K562 (cell line): ENCODE measurements at regions not wholly inside any gene's neighbourhood (a gene's known extent, or its start where the extent isn't known, plus 50 kb on each side); places are given as distances from the start of the nearest gene placed in this dataset.

Experiments
- ATAC-seq: fragments of 200-7000 bp; cut with Tn5 transposase; 3 replicates; pipeline ENCODE4 v1.9.1; 2020; ENCODE audit warnings: moderate library complexity
- BruUV-seq: library from RNA; stranded (reverse); fragments of 400-500 nt; replicated peaks from 2 replicates; lab custom pipeline; 2021; lab: Mats Ljungman, UMichigan
- CTCF ChIA-PET: fragments of 300-600 bp; formaldehyde crosslinking; extraction: SDS; loops from one replicate; lab custom pipeline; 2021; ENCODE audit warnings: low intra/inter-chr PET ratio; lab: Yijun Ruan, JAX
- POLR2A ChIA-PET: fragments of 300-600, 350-650 bp; sonication (Branson Sonifier 250); formaldehyde crosslinking; extraction: SDS; loops from one replicate; lab custom pipeline; 2021; ENCODE audit warnings: antibody characterized with exemption, inconsistent platforms; lab: Yijun Ruan, JAX
- DNase-seq, 4 experiments: peaks; one replicate each; pipeline versions ENCODE4 v3.0.0 to v3.0.0-alpha.2; 2011 to 2018; ENCODE audit warnings: low spot score in 3 of 4, mixed read lengths in 3 of 4; ENCODE audit errors: extremely low read depth in 1 of 4
- FAIRE-seq: peaks from 2 replicates; lab custom pipeline; 2011; peaks lifted over from hg19 to GRCh38; lab: Jason Lieb, UNC
- H2AFZ ChIP-seq: 2 replicates; pipeline ENCODE4 v1.6.0; 2011; ENCODE audit warnings: low read depth, low read length, control low read depth, inconsistent platforms
- H3K27ac ChIP-seq: fragments of 200-600 bp; 3 replicates; pipeline ENCODE4 v1.8.0; 2011; ENCODE audit warnings: low read depth, mild to moderate bottlenecking, control low read depth, inconsistent platforms, low read length, moderate library complexity, mixed read lengths; ENCODE audit errors: extremely low read depth
- H3K27me3 ChIP-seq, 2 experiments: fragments of 300-600 bp in 1 of 2; 2 replicates in 1 of 2; 3 replicates in 1 of 2; pipeline versions ENCODE4 v1.6.0 to v1.8.0; 2011; ENCODE audit warnings: inconsistent platforms in 2 of 2, low read length in 2 of 2, mild to moderate bottlenecking in 1 of 2, mixed read lengths in 1 of 2, moderate library complexity in 1 of 2; ENCODE audit not compliant: control insufficient read depth in 2 of 2, insufficient read depth in 2 of 2
- H3K36me3 ChIP-seq: fragments of 300-600 bp; 3 replicates; pipeline ENCODE4 v1.8.0; 2011; ENCODE audit warnings: mild to moderate bottlenecking, low read length, inconsistent platforms; ENCODE audit not compliant: control insufficient read depth, insufficient read depth
- H3K4me1 ChIP-seq, 2 experiments: fragments of 200-600 bp in 1 of 2; replicated peaks in 1 of 2; 2 replicates in 1 of 2; 3 replicates in 1 of 2; pipeline versions ENCODE4 v1.5.1 to v1.8.0; 2011; ENCODE audit warnings: inconsistent platforms in 2 of 2, low read length in 2 of 2, mild to moderate bottlenecking in 1 of 2, mixed read lengths in 1 of 2, moderate library complexity in 1 of 2; ENCODE audit not compliant: control insufficient read depth in 2 of 2, insufficient read depth in 2 of 2
- H3K4me2 ChIP-seq: 2 replicates; pipeline ENCODE4 v1.6.1; 2011; ENCODE audit warnings: low read length, control low read depth, inconsistent platforms, mixed read lengths; ENCODE audit not compliant: insufficient read depth
- H3K4me3 ChIP-seq: fragments of 200-600 bp; sonication (generic), shearing (Covaris generic); 2 replicates; pipeline ENCODE4 v1.5.1; 2016; ENCODE audit warnings: control low read depth, inconsistent platforms
- H3K79me2 ChIP-seq: fragments of 200-600 bp; 3 replicates; pipeline ENCODE4 v1.8.0; 2011; ENCODE audit warnings: low read length, inconsistent platforms; ENCODE audit not compliant: control insufficient read depth, insufficient read depth
- H3K9ac ChIP-seq, 2 experiments: 2 replicates each; pipeline versions ENCODE4 v1.6.0 to v1.6.1; 2011; ENCODE audit warnings: low read depth in 2 of 2, low read length in 2 of 2, control low read depth in 1 of 2, inconsistent platforms in 1 of 2, mild to moderate bottlenecking in 1 of 2, mixed read lengths in 1 of 2; ENCODE audit not compliant: insufficient read depth in 1 of 2
- H3K9me1 ChIP-seq: one replicate; pipeline ENCODE4 v1.6.0; 2011; ENCODE audit warnings: inconsistent platforms, mild to moderate bottlenecking, low read length, moderate library complexity; ENCODE audit not compliant: control insufficient read depth, insufficient read depth
- H3K9me3 ChIP-seq: replicated peaks from 2 replicates; pipeline ENCODE4 v1.5.1; 2011; ENCODE audit warnings: low read depth, low read length, inconsistent platforms; ENCODE audit not compliant: control insufficient read depth, insufficient read depth
- H4K20me1 ChIP-seq: replicated peaks from 2 replicates; pipeline ENCODE4 v1.6.1; 2011; ENCODE audit warnings: low read length, inconsistent platforms, mixed read lengths; ENCODE audit not compliant: control insufficient read depth, insufficient read depth
- BMI1 ChIP-seq: fragments of 150-350 bp; IDR thresholded peaks from 2 replicates; pipeline ENCODE4 v1.6.1; 2014; ENCODE audit warnings: low read length
- CBFA2T3 ChIP-seq: fragments of 450-650 bp; IDR thresholded peaks from 2 replicates; pipeline ENCODE4 v1.6.1; 2017
- CC2D1A ChIP-seq: fragments of 450-650 bp; IDR thresholded peaks from 2 replicates; pipeline ENCODE4 v1.6.1; 2017; ENCODE audit warnings: mild to moderate bottlenecking
- DEAF1 ChIP-seq: fragments of 450-650 bp; formaldehyde crosslinking; IDR thresholded peaks from 2 replicates; pipeline ENCODE4 v1.4.0; 2020; ENCODE audit warnings: mild to moderate bottlenecking, moderate library complexity
- ELF1 ChIP-seq: fragments of 200-800 bp; sonication (Bioruptor generic); IDR thresholded peaks from 2 replicates; pipeline ENCODE4 v1.6.1; 2016; ENCODE audit warnings: missing genetic modification characterization, missing compliant biosample characterization
- GTF3C2 ChIP-seq: IDR thresholded peaks from 3 replicates; pipeline ENCODE4 v1.6.1; 2011; ENCODE audit warnings: borderline replicate concordance, mild to moderate bottlenecking, moderate library complexity; ENCODE audit not compliant: insufficient read length; ENCODE audit errors: extremely low read depth
- NCOR1 ChIP-seq: fragments of 450-650 bp; IDR thresholded peaks from 2 replicates; pipeline ENCODE4 v1.6.1; 2016; ENCODE audit warnings: mild to moderate bottlenecking, moderate library complexity
- PHF8 ChIP-seq: fragments of 200-600 bp; sonication (generic); IDR thresholded peaks from 2 replicates; pipeline ENCODE4 v1.6.1; 2012; ENCODE audit warnings: mixed run types, mild to moderate bottlenecking, inconsistent platforms, low read length, moderate library complexity, borderline replicate concordance
- SPI1 ChIP-seq: IDR thresholded peaks from 2 replicates; pipeline ENCODE4 v1.6.1; 2011; ENCODE audit warnings: low read depth, low read length, control low read depth, borderline replicate concordance
- TAL1 ChIP-seq: fragments of 450-650 bp; IDR thresholded peaks from 2 replicates; pipeline ENCODE4 v1.6.1; 2016; ENCODE audit warnings: mild to moderate bottlenecking
- TGIF2 ChIP-seq: sonication (generic); formaldehyde crosslinking; IDR thresholded peaks from 2 replicates; pipeline ENCODE4 v1.8.1; 2022; ENCODE audit warnings: mild to moderate bottlenecking, missing genetic modification reagents, moderate library complexity
- ZBTB9 ChIP-seq: fragments of 450-650 bp; formaldehyde crosslinking; IDR thresholded peaks from 2 replicates; pipeline ENCODE4 v1.4.0; 2020; ENCODE audit warnings: mild to moderate bottlenecking, moderate library complexity
- ZFP1 ChIP-seq: fragments of 450-650 bp; formaldehyde crosslinking; IDR thresholded peaks from 2 replicates; pipeline ENCODE4 v1.4.0; 2020; ENCODE audit warnings: mild to moderate bottlenecking, mixed read lengths
- ZNF280A ChIP-seq: fragments of 450-650 bp; IDR thresholded peaks from 2 replicates; pipeline ENCODE4 v1.6.1; 2018; ENCODE audit warnings: mild to moderate bottlenecking, low read depth; ENCODE audit not compliant: partially characterized antibody
- ZNF311 ChIP-seq: fragments of 250-450 bp; sonication (Bioruptor Pico); IDR thresholded peaks from 2 replicates; pipeline ENCODE4 v1.4.0; 2020; ENCODE audit warnings: mild to moderate bottlenecking, moderate library complexity
- ZNF354B ChIP-seq: fragments of 250-450 bp; sonication (Bioruptor Pico); IDR thresholded peaks from 2 replicates; pipeline ENCODE4 v1.4.0; 2020
- ZNF551 ChIP-seq: fragments of 250-450 bp; sonication (Bioruptor Pico); IDR thresholded peaks from 2 replicates; pipeline ENCODE4 v1.5.0; 2021; ENCODE audit warnings: mild to moderate bottlenecking, moderate library complexity
- ZNF780A ChIP-seq: fragments of 250-450 bp; sonication (Bioruptor Pico); IDR thresholded peaks from 2 replicates; pipeline ENCODE4 v1.5.0; 2021; ENCODE audit warnings: mild to moderate bottlenecking
- WGBS: fragments of 100-300 bp; shearing (Covaris generic); methylation state at CpG from one replicate; pipeline ENCODE4 v1.1.6; 2016; ENCODE audit warnings: low coverage, mixed read lengths; ENCODE audit not compliant: insufficient coverage; ENCODE audit errors: missing lambda C conversion rate; 5-methylcytosine and 5-hydroxymethylcytosine counted together
- in situ Hi-C: fragments of 300-500 bp; cut with MboI; formaldehyde crosslinking; loops from 4 replicates; pipeline ENCODE4 v1.15.0; 2018; ENCODE audit warnings: inconsistent platforms, mixed read lengths
- intact Hi-C: fragments of 100-400 bp; cut with micrococcal nuclease; formaldehyde crosslinking; loops from 2 replicates; pipeline ENCODE4 v1.14.2; 2022

GRCh38 chr13:50334944-50335343 lies 319.7 kb downstream of the KCNRG start:
- Histone ChIP-seq H3K27me3 (no peaks in the 10 kb centered on the region), H3K9ac (no peak overlapping the region), H3K79me2 (peaks cover 10% of the 10 kb centered on the region; the same call in 1 of the 3 replicates), H4K20me1 (no peaks in the 10 kb centered on the region), H3K4me2 (peak overlapping the region; percentile 42; the same call in 1 of the 2 replicates), H3K4me3 (no peak overlapping the region), H3K9me1 (peaks cover 2% of the 10 kb centered on the region), H3K4me1 (peaks cover 0 to 22% of the 10 kb centered on the region in 2 experiments; a peak in 3 of 5 replicates), H3K36me3 (no peaks in the 10 kb centered on the region), H3K9me3 (no peaks in the 10 kb centered on the region), H2AFZ (peak overlapping the region; percentile 47; the same call in 1 of the 2 replicates), H3K27ac (peak overlapping the region; percentile 57; the same call in 2 of the 3 replicates)
- intact Hi-C loops = no loop called here
- ATAC-seq (peak; percentile 82), FAIRE-seq (peak; percentile 78), DNase-seq (peak; percentile 18 to 66 (median 26))
- in situ Hi-C loops = no loop called here
- POLR2A ChIA-PET = interaction anchor here (0.6 to 2.7 kb wide), 13 partner anchors 9 to 338 kb away, joined by 3 to 9 read pairs (median 3); partner anchors contain the start of gene TRIM13
- CTCF ChIA-PET = no interaction called here
- no TSS peak for BruUV-seq
- WGBS = 10% methylated on average over 5 of the region's 5 CpGs
- TF ChIP-seq ZNF780A (no peak), TGIF2 (CRISPR knock-in tag) (no peak), ZFP1 (CRISPR knock-in tag) (no peak), BMI1 (no peak), TAL1 (peak; percentile 54), GTF3C2 (no peak), CBFA2T3 (peak; percentile 79), ELF1 (tag) (no peak), ZNF280A (no peak), ZNF311 (CRISPR knock-in tag) (no peak), ZNF354B (CRISPR knock-in tag) (no peak), DEAF1 (no peak), NCOR1 (peak; percentile 66), CC2D1A (no peak), SPI1 (no peak), ZBTB9 (CRISPR knock-in tag) (0 out of 2 replicates have a peak, but pooled peaks have one; percentile 39), PHF8 (no peak), ZNF551 (CRISPR knock-in tag) (no peak)
